ENCODE measurements at regions not wholly inside any gene's neighbourhood (a gene's known extent, or its start where the extent isn't known, plus 50 kb on each side); places are given as distances from the start of the nearest gene placed in this dataset.

DNA sequence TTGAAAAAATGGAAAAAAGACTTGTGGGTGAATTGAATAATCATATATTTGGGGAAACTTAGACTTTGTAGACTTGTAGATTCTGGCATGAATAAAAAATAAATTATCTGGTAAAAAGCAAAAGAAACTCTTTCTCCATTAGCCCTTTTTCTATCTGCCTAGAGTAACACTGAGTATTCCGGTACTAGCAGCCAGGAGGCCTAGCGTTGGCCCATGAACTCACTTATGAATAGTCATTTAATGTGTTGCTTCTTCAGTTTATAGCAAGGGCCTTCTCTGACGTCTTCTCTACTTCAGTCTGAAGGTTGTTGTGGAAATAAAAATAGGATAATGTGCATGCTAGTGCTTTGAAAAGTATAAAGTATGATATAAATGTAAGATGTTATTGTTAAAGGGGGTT lies 851.2 kb upstream of the NR2F2 start:
- no peak for DNase-seq (ENCODE audit: low read depth in 2 of 2)

DNA sequence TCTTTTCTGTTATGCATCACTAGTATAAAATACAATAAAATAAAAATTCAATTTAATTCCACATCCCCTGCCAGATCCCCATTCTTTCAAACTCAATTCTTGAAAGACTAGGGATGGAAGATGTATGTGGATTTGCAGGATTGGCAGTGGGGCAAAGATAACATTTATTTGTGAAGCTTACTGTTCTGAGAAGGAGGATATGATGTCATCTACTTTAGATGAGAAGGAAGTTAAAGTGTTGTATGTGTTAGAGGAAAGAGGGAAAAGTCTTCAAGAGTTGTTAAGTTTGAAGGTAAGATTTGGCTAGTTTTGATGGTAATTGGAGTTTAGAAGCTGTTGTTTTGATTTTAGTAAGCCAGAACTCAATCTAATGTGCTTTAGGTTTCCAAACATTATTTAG lies 845.1 kb upstream of the NR2F2 start:
- DNase-seq (ENCODE audit: low read depth in 2 of 2): no peak

DNA sequence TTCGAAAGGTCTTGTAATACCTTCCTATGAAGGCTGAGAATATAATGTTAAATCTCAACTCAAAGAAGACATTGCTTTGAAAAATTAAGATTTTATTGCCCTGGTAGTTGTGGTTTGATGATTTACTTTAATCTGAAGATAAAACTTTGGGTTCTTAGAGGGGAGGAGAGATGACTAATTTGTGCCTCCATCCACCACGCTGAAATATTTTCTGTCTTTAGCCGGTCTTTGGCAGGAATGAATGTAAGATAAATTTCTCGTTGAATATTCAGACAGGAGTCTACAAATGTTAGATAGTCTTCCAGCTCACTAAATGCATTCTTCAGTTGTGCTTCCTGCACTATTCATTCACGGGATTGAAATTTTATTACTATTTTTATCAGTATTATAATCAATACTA lies 844.3 kb upstream of the NR2F2 start:
- DNase-seq (ENCODE audit: low read depth in 2 of 2): no peak

DNA sequence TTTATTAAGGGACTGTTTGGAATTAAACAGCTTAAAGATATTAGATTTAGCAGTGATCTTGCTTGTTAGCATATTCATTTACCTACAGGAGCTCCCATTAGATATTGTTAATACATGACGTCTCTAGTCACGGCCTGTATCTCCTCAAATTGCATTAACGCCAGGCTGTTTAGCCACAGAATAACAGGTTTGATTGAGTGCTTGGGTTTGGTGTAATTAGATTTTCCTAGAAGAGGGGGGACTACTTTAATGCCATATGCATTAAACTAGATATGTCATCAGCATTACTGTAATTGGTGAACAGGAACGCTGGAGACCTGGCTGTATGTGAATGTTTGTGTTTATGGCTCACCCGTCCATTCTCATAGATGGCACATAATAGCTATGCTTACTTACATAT lies 841.4 kb upstream of the NR2F2 start:
- no peak for DNase-seq (ENCODE audit: low read depth in 2 of 2)

DNA sequence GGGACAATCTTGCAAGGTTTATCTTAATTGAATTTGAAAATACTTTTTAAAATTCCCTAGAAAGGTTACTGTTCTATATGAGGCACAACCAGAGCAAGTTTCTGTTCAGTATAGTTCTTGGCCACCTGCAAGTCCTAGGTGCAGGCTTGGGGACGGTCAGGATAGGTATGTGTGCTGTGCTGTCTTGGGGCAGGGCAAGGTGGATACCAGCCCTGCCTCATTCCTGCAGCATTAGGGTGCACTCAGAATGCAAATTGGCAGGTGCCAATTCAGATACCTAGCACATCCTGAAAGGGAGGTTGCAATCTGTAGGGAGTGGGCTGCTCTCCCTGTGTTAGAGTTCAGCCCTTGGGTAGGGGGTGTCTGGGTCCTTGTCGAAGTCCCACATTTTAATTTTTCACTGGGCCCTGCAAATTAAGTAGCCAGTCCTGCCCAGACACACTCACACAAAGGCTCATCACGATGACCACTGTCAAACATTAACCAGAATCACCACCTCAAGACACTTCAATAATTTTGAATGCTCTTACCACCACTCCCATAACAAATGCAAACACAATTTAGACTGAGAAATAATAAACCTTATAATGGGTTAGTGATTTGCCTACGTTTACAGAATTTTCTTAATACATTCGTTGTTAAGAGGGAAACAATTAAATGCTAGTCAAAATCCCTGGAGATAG lies 838.0 kb upstream of the NR2F2 start:
- DNase-seq (ENCODE audit: low read depth in 2 of 2): no peak

DNA sequence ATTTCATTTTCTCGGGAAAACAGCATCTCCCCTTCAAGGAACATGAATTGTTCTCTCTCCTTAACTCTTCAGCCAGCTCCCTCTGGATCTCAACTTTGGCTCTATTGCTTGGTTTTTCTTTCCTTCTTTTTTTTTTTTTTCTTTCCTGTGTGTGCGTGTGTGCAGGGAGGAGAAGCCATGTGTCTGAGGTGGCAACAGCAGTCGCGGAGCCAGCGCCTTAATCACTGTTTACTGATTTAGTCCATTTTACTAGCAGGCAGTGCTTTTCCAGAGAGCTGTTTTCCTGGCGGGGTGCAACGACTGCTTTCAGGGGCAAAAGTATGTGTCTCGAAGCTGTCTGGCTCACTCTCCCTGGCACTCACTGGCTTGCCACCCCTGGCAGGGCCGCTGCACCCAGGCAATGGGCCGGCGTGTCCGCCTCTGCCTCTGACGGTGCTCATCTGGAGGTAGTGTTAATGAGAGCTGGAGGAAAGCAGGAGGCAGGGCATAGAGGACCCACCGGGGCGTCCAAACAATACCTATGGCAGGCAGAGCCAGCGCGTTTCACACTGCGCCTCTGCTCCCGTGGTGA lies 835.4 kb upstream of the NR2F2 start:
- no peak for DNase-seq (ENCODE audit: low read depth in 2 of 2)

DNA sequence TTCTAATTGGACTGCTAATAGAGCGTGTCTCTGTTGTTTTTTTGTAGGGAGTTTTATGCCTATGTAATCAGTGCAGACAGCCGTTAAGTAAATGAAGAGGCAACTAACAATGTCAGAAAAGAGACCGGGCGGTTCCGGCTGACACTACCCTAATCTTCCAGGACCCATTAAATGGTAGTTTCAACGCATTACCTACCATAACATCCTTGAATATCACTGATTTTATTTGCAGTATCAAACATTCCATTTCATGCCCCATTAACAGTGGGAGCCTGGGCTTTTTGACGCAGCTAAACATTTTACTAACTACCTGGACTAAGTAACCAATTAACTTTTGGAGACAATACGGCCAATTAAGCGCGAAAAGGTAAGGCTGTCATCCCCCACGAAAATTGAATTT lies 832.9 kb upstream of the NR2F2 start:
- DNase-seq (ENCODE audit: low read depth in 2 of 2): no peak

DNA sequence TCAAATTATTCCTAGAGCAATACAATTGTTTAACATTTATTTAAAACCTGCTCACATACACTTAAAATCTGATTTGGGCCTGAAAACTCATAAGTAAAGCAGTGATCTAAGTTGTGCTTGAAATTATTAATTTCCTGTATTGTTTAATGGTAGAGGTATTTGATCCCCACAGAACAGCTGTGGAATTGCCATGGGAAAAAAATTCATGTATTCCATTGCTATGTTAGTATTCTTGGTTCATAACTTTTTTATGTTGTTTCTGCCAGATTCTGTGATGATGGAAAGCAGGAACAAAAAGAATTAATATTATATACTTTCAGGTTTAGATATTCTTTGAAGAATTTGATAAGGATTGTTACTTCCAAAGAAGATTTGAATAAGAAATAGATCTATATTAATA lies 831.5 kb upstream of the NR2F2 start:
- no peak for DNase-seq (ENCODE audit: low read depth in 2 of 2)

DNA sequence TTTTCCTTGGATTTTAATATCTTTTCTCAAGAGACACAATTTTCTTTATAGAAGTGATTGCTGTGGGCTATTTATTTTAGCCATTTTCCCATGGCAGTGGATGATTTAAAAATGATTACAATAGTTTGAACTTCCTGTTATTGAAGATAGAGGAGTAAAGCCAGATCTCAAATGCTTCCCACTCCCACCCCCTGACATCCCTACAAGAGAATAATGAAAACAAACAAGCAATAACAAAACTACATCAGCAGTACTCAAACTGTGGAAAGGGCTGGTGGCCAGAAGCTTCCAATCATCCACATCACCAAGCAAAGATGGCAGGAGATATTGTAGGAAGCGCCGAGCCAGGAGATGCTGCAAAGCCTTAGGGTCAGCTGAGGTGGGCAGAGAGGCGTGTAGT lies 831.1 kb upstream of the NR2F2 start:
- DNase-seq (ENCODE audit: low read depth in 2 of 2): no peak

DNA sequence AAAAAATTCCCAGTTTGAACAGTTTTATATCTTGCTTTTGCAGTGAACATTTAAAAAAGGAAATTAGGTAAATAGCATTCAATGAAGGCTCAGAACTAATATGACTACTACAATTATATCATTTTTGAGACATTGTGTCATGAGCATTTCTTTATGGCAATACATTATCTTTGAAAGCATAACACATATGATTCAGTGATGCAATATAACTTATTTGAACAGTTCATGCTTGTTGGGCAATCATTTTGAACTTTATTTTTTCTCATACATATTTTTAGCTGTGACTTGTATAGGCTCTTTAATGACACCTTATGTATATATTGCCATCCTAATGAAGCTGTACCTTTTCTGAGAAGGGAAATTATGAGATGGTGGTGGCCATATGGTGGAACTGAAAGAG lies 828.6 kb upstream of the NR2F2 start:
- no peak for DNase-seq (ENCODE audit: low read depth in 2 of 2)

DNA sequence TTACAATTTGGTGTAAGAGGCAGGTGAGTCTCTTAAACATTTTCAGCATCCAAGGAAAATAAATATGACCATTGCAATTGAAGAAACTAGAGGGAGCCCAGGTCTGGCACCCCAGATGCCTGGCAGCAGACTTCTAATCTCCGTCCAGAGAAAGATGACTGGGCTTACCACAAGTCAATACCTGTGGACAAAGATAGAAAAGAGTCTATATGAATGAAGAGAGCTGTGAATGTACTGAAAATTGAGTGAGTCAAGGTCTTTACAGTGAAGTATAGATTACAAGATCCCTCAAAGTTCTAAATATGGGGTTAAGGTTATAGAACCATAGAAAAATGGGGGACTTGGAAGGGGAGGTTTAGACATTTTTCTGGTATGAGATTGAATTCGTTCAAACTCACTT lies 827.4 kb upstream of the NR2F2 start:
- no peak for DNase-seq (ENCODE audit: low read depth in 2 of 2)

DNA sequence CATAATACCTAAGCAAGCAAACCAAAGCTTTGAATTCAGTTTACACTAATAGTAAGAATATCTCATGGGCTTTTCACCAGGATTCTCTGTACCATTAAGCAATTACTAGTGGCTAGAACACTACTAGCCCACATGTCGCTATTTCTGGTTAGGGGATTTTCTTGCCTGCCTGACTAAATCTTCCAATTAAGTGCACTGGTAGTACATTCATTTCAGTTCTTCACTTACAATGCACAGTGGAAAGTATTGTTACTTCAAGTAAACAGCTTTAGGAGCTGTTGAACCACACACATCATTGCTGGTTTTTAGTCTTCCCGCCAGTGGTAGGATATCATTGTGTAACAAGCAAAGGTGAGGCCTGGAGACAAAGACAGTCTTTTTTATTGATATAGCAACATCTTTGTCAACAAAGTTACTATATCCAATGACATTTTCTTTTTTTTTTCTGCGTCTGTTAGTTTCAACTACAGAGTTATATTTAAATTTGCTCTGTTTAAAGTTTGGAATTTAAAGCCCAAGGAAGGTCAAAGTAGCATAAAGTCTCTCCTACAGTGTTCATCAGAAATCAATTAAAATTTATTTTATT lies 826.8 kb upstream of the NR2F2 start:
- DNase-seq (ENCODE audit: low read depth in 2 of 2): no peak

DNA sequence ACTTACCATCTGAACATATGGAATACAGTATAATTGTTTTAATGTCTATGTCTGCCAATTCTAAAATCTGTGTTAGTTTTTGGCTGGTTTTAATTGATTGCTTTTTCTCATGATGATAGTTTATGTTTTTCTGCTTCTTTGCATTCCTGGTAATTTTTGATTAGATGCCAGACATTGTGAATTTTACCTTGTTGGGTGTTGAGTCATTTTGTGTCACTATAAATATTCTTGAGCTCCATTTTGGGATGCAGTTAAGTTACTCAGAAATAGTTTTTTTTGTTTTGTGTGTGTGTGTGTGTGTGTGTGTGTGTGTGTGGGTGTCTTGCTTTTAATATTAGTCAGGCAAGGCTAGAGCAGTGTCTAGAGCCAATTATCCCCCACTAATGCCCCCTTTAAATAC lies 818.8 kb upstream of the NR2F2 start:
- DNase-seq (ENCODE audit: low read depth in 2 of 2): no peak

DNA sequence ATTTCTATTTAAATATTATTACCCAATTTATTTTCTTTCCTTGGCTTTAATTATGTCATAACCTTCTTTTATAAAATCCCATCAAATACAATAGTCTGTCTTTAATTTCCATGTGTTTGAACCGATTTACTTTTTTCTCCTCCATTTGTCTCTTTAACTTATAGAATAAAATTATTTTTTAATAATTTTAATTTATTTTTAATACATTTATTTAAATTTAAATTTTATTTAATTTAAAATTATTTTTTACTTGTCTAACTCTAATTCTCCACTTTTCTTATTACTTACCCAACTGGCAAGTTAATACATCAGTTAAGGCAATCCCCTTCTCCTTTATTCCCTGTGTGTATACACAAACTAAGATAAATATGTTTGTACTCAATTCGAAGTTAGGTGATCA lies 817.6 kb upstream of the NR2F2 start:
- DNase-seq (ENCODE audit: low read depth in 2 of 2): no peak

DNA sequence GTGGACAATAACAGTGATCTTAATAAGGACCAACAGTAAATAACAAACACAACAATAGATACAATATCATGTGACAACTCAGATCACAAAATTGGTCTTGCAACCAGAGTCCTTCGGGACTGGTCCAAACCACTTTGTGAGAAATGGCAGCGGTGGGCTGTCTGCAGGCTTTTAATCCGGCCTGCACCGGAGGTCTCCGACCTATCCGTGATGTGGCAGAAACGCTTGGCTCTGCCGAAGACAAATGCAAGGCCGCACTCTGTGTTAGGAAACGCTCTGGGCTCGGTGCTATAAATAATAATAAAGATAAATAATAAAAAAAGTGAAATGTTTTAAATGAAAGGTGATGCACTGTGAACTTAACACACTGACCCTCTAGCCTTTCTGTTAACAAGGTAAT lies 810.6 kb upstream of the NR2F2 start:
- no peak for DNase-seq (ENCODE audit: low read depth in 2 of 2)

DNA sequence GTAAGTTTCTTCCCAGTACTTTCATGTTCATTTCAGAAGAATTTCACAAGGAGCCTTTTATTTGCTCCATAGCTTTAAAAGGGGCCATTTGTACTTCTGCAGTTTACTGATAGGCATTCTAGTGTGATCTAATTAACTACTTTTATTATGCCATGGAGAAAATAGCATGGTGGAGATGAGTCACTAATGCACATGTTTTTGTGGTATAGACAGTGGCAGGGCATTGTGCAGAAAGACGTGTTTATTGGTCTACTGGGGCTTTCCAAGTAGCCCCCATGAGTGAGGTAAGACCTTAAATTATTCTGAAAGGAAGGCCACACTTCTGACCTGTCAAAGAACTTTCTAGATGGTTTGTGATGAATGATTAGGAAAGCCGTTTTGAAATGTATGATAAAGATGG lies 810.0 kb upstream of the NR2F2 start:
- DNase-seq (ENCODE audit: low read depth in 2 of 2): no peak

DNA sequence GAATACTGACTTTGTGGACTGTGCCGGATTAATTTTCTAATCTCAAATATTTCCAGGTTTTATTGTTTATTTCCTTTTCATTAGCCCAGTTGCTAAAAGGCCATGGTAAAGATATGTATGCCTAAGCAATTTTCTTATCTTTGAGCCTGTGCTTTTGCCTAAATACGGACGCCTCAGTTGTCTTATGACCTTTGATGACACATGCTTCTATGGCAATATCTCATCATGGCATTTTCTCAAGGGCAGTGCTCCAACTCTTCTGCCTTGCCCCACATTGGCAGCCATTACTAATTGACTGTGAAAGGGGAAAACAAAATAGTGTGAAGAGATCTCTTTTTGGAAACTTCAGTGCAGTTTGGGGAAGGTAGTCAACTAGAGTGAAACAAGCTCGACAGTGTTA lies 809.6 kb upstream of the NR2F2 start:
- DNase-seq (ENCODE audit: low read depth in 2 of 2): no peak

DNA sequence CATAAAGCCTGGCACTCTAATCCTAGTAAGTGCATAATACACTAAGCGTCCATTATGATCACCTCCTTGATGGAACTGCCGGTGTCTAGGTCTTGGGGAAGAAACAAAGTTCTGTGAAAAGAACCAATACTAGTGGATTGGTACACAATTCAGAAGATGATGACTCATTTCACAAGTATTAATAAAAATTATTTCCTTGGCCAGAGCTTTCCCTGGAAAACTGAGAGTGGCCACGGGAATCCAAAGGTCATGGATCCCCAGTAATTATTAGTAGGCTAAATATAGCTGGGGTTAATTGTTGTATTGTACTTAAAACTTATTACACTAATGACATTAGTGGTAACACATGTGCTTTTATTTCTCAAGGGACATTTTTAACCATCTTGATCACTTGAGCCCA lies 808.0 kb upstream of the NR2F2 start:
- no peak for DNase-seq (ENCODE audit: low read depth in 2 of 2)

DNA sequence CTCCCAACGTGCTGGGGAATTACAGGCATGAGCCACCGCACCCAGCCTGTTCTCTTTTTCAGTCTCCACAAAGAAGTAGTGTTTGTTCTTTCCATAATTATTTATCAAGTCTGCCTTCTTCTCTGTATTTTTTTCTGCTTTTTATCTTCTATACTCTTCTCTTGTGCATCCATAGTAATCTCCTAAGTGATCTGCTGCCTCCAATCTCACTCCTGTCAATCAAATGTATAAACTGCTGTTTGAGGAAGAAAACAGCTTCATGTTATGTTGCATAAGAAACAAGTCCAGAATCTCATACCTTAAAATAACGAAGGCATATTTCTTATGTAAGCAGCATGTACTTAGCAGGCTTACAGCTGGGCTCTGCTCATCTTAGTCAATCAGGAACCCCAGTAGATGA lies 801.6 kb upstream of the NR2F2 start:
- no peak for DNase-seq (ENCODE audit: low read depth in 2 of 2)

DNA sequence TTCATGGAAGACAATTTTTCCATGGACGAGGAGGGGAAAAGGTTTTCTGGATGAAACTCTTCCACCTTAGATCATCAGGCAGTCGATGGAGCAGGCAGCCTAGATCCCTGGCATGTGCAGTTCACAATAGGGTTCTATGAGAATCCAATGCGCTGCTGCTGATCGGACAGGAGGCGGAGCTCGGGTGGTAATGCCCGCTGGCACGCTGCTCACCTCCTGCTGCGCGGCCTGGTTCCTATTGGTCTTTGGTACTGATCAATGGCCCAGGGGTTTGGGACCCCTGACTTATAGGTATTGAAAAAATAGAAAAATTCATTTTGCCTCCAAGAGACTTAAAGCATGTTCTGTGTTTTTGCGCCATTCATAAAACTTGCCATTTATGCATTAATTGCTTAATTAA lies 793.9 kb upstream of the NR2F2 start:
- DNase-seq (ENCODE audit: low read depth in 2 of 2): no peak

DNA sequence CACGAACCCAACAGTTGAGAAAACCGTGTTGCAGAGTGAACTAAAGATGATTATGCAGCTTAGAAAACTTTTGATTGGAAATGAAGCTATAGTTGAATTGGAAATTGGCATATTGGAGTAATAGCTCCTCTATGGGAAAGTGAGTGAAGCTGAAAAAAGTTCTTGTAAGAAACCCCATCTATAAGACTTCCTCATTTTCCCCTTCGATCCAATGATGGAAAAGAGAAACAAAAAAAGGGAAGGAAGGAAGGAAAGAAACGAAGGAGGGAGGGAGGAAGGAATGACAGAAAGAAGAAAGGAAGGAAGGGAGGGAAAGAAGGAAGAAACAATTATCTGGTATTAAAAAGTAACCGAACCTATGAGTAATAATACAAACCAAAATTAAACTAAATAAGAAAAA lies 791.8 kb upstream of the NR2F2 start:
- DNase-seq (ENCODE audit: low read depth in 2 of 2): no peak

DNA sequence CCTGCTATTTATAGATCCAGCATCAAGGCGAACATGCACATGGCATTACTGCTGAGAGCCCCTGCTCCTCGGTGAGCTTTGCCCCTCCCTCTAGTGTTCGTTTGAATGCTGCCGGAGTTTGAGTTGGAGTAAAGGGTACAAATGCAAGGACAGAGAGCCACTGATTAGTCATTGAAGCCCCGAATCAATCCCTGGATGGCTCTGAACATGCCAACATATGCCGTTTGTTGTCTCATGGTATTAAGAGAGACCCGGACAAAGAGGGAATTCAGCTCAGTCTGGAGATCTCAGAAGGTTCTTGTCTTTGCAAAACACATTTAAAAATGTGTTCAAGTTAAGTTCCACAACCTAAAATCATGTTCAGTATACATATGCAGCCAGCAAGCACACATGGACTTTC lies 789.2 kb upstream of the NR2F2 start:
- no peak for DNase-seq (ENCODE audit: low read depth in 2 of 2)

DNA sequence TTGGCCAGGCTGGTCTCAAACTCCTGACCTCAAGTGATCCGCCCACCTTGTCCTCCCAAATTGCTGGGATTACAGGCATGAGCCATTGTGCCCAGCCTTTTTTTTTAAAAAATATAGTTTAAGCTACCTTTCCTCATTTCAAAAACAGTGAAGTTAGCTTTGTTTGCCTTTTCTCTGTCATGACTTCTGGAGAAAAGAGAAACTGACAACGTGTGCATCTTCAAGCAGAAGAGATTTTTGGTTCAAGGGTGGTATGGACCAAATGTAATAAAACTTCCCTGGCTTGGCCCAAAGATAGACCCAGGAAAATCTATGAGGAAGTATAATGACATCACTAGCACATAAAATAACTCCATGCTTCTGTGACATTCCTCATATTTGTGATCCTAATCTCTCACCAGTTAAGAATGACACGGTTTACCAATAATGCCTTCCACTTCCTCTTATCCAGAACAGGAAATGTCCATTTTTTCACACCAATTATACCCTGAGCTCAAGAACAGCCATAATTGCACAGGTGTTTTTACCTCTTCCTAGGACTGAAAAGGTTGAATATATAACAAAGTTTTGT lies 781.2 kb upstream of the NR2F2 start:
- DNase-seq (ENCODE audit: low read depth in 2 of 2): no peak

DNA sequence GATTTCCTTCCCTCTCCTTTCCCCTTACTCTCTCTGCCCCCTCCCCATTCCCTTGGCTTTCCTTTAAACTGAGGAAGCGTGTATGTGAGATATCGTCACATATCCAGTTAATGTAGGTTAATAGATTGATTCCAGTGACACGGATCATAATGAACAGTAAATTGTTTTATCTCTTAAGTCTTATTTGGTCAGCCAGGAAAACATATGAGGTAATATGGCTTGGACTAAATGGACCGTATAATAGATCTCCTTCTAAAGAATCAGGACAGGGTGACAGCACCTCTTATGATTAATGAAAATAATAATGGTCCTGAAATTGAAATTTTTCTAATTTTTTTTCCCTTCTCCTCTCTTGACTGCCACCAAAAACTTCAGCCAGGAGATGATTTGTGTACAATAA lies 779.8 kb upstream of the NR2F2 start:
- no peak for DNase-seq (ENCODE audit: low read depth in 2 of 2)

Data from stimulated activated CD8-positive, alpha-beta memory T cell treated with anti-CD3 and anti-CD28 coated beads, Interleukin-2, amount 100 ng/mL, for 48 hours (primary cell).